ENCODE measurements at regions not wholly inside any gene's neighbourhood (a gene's known extent, or its start where the extent isn't known, plus 50 kb on each side); places are given as distances from the start of the nearest gene placed in this dataset.

- TF ChIP-seq POLR2AphosphoS5 (IDR thresholded peaks at IDR 0.05; ENCODE audit: low read depth, low read length) (no peak), TAF1 (IDR thresholded peaks at IDR 0.05; ENCODE audit: borderline replicate concordance, insufficient read depth, low read length) (no peak), FOXP2 (optimal IDR thresholded peaks at IDR 0.05; ENCODE audit: borderline replicate concordance, extremely low read depth, extremely low read length, insufficient read depth) (no peak), SIN3A (IDR thresholded peaks at IDR 0.05; ENCODE audit: borderline replicate concordance, insufficient read depth, low read length) (no peak), REST (IDR thresholded peaks at IDR 0.05; ENCODE audit: insufficient read depth in 1 of 2, low read depth in 2 of 2, low read length in 2 of 2) (no peak)
These were observed 636.1 kb downstream of the TDRD15 start for GRCh38 chr2:21759819-21760218.

GRCh38 chr2:21761361-21761760, 637.6 kb downstream of the TDRD15 start:
- TF ChIP-seq REST (IDR thresholded peaks at IDR 0.05; ENCODE audit: insufficient read depth in 1 of 2, low read depth in 2 of 2, low read length in 2 of 2) = no peak
- TF ChIP-seq FOXP2 (optimal IDR thresholded peaks at IDR 0.05; ENCODE audit: borderline replicate concordance, extremely low read depth, extremely low read length, insufficient read depth) = no peak
- no peak for TF ChIP-seq SIN3A (IDR thresholded peaks at IDR 0.05; ENCODE audit: borderline replicate concordance, insufficient read depth, low read length)
- no peak for TF ChIP-seq TAF1 (IDR thresholded peaks at IDR 0.05; ENCODE audit: borderline replicate concordance, insufficient read depth, low read length)
- TF ChIP-seq POLR2AphosphoS5 (IDR thresholded peaks at IDR 0.05; ENCODE audit: low read depth, low read length) = no peak

- TF ChIP-seq POLR2AphosphoS5 (IDR thresholded peaks at IDR 0.05; ENCODE audit: low read depth, low read length) (no peak), SIN3A (IDR thresholded peaks at IDR 0.05; ENCODE audit: borderline replicate concordance, insufficient read depth, low read length) (no peak), REST (IDR thresholded peaks at IDR 0.05; ENCODE audit: insufficient read depth in 1 of 2, low read depth in 2 of 2, low read length in 2 of 2) (no peak), TAF1 (IDR thresholded peaks at IDR 0.05; ENCODE audit: borderline replicate concordance, insufficient read depth, low read length) (no peak), FOXP2 (optimal IDR thresholded peaks at IDR 0.05; ENCODE audit: borderline replicate concordance, extremely low read depth, extremely low read length, insufficient read depth) (no peak)
These were observed 639.7 kb downstream of the TDRD15 start for GRCh38 chr2:21763501-21763900.

- TF ChIP-seq POLR2AphosphoS5 (IDR thresholded peaks at IDR 0.05; ENCODE audit: low read depth, low read length) (no peak), FOXP2 (optimal IDR thresholded peaks at IDR 0.05; ENCODE audit: borderline replicate concordance, extremely low read depth, extremely low read length, insufficient read depth) (no peak), TAF1 (IDR thresholded peaks at IDR 0.05; ENCODE audit: borderline replicate concordance, insufficient read depth, low read length) (no peak), SIN3A (IDR thresholded peaks at IDR 0.05; ENCODE audit: borderline replicate concordance, insufficient read depth, low read length) (no peak)
These were observed 647.0 kb downstream of the TDRD15 start for GRCh38 chr2:21770787-21771186.

GRCh38 chr2:21772624-21773023, 648.9 kb downstream of the TDRD15 start:
- no peak for TF ChIP-seq SIN3A (IDR thresholded peaks at IDR 0.05; ENCODE audit: borderline replicate concordance, insufficient read depth, low read length)
- no peak for TF ChIP-seq FOXP2 (optimal IDR thresholded peaks at IDR 0.05; ENCODE audit: borderline replicate concordance, extremely low read depth, extremely low read length, insufficient read depth)
- no peak for TF ChIP-seq POLR2AphosphoS5 (IDR thresholded peaks at IDR 0.05; ENCODE audit: low read depth, low read length)
- TF ChIP-seq TAF1 (IDR thresholded peaks at IDR 0.05; ENCODE audit: borderline replicate concordance, insufficient read depth, low read length) = no peak
- no peak for TF ChIP-seq REST (IDR thresholded peaks at IDR 0.05; ENCODE audit: insufficient read depth in 1 of 2, low read depth in 2 of 2, low read length in 2 of 2)

All from PFSK-1 (cell line).